Fibroblast of skin of right biceps (primary cell): ENCODE measurements at regions not wholly inside any gene's neighbourhood (a gene's known extent, or its start where the extent isn't known, plus 50 kb on each side); places are given as distances from the start of the nearest gene placed in this dataset.

Source experiments
- DNase-seq: peaks from one replicate; pipeline ENCODE4 v3.0.0-alpha.2; 2013

- DNase-seq: no peak
Measured at GRCh38 chr19:27767234-27767633, 1445.7 kb downstream of the UQCRFS1 start.

- no peak for DNase-seq
Measured at GRCh38 chr19:27765912-27766725, 1446.8 kb downstream of the UQCRFS1 start.

DNA sequence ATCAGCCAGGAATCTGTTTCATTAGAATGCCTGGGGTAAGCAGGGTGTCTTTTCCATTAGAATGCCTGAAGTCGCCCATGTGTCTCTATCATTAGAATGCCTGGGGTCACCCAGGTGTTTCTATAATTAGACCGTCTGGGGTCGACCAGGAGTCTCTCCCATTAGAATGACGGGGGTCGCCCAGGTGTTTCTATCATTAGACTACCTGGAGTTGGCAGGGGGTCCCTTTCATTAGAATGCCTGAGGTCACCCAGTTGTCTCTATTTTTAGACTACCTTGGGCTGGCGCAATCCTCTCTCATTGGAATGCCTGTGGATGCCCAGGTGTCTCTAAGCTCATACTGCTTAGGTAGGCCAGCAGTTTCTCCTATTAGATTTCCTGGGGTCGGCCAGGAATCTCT lies 1447.6 kb downstream of the UQCRFS1 start:
- DNase-seq: no peak

GRCh38 chr19:27764186-27764804 lies 1448.7 kb downstream of the UQCRFS1 start:
- DNase-seq: no peak

GRCh38 chr19:27762933-27763332 lies 1450.0 kb downstream of the UQCRFS1 start:
- DNase-seq: no peak

DNA sequence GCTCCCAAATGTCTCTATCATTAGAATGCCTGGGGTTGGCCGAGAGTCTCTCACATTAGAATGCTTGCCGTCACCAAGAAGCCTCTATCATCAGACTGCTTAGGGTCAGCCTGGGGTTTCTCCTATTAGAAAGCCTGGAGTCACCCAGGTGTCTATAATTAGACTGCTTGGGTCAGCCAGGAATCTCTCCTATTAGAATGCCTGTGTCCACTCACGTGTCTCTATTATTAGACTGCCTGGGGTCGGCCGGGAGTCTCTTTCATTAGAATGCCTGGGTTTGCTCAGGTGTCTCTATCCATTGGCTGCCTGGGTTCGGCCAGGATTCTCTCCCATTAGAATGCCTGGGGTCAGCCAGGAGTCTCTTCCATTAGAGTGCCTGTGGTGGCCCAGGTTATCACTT lies 1453.1 kb downstream of the UQCRFS1 start:
- no peak for DNase-seq

- DNase-seq: no peak
Measured at GRCh38 chr19:27758626-27759505, 1454.1 kb downstream of the UQCRFS1 start.

DNA sequence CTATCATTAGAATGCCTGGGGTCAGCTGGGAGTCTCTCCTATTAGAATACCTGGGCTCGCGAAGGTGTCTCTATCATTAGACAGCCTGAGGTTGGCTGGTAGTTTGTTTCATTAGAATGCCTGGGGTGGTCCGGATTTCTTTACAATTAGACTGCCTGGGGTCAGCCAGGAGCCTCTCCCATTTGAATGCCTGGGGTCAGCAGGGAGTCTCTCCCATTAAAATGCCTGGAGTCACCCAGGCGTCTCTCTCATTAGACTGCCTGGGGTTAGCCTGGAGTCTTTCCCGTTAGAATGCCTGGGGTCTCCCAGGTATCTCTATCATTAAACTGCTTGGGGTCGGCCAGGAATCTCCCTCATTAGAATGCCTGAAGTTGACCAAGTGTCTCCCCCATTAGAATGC lies 1458.3 kb downstream of the UQCRFS1 start:
- no peak for DNase-seq

DNA sequence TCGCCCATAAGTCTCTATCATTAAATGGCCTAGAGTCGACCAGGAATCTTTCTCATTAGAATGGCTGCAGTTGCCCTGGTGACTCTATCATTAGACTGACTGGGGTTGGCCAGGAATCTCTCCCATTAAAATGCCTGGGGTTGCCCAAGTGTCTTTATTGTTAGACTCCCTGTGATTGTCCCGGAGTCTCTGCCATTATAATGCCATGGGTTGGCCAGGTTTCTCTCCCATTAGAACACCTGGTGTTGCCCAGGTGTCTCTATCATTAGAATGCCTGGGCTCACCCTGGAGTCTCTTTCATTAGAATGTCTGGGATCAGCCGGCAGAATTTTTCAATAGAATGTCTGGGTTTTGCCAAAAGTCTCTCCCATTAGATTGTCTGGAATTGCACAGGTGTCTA lies 1459.3 kb downstream of the UQCRFS1 start:
- DNase-seq: no peak

DNA sequence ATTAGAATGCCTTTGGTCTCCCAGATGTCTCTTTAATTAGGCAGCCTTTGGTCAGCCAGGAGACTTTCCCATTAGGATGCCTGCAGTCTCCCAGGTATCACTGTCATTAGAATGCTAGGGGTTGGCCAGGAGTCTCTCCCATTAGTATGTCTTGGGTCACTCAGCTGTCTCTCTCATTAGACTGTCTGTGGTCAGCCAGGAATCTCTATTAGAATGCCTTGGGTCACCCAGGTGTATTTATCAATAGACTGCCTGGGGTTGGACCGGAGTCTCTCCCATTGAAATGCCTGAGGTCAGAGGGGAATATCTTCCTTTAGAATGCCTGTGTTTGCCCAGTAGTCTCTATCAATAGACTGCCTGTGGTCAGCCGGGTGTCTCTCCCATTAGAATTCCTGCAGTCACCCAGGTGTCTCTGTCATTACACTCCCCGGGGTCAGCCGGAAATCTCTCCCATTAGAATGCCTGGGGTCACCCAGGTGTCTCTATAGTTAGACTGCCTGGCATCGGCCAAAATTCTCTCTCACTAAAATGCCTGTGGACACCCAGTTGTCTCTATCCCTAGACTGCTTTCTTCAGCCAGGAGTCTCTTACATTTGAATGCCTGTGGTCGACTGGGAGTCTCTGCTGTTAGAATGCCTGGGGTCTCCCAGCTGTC lies 1460.3 kb downstream of the UQCRFS1 start:
- DNase-seq: no peak

DNA sequence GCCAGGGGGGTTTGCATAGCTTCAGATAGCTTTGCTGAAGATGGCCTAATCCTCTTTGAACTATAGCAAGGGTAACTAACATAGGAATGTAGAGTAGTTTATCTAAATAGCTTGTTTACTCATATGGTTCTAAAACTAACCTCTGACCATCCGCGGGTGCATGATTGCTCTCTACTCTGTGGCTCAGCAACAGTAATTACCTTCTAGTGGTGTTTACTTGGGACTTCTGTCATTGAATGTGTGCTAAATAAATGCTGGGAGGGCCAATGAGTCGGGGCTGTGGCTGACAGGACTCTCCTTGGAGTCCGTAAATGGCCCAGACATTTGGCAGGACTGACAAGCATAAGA lies 1461.9 kb downstream of the UQCRFS1 start:
- no peak for DNase-seq

- DNase-seq: no peak
Measured at GRCh38 chr19:27750391-27751043, 1462.4 kb downstream of the UQCRFS1 start.

DNA sequence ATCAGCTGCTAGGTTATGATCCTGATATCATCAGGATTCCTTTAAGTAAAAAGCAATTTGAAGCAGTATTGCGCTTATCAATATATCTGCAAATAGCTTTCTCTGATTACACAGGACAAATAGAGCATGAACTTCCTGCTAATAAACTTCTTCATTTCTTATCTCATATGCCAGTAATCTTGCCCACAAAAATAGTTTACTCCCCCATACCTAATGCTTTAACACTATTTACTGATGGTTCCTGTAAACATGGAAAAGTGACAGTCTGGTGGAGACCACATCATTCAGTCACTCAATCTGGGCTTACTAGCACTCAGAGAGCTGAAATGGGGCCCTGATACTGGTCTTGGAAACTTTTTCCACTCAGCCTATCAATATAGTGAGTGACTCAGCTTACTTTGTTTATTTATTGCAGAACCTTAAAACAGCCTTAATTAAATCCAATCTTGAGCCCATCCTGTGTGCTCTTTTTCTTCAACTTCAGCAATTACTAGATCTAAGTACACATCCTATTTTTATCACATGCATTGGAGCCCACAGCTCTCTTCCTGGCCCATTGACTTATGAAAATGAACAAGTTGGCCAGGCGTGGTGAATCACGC lies 1464.3 kb downstream of the UQCRFS1 start:
- no peak for DNase-seq

DNA sequence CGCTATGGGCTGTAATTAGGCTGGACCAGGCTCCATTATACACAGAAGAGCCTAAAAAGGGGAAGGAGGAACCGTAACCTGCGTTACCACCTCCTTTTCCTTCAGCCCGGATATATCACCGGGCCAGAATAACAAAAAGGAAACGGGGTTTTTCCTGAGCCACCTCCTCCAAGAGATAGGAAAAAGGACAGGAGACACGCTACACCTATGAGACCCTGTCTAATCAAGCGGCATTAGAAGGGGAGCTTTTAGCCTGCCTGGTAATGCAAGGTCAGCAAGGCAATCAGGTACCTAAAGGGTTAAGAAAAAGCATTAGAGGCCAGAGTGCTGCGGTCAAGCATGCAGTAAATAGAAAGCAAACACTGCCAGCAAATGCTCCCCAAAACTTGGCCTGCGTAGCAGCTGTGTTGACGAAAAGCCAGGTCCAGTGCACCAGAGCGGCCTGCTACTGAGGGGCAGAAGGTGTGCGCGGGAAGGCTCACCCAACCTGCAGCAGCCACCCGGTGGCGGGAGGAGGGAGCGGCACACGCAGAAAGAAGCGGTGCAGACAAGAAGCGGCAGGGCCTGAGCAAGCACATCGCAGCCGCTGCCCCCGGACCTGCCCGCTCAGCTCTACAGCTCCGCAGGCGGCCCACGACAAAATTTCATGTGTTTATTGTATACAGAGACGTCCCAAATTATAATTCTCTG lies 1466.1 kb downstream of the UQCRFS1 start:
- no peak for DNase-seq

GRCh38 chr19:27745978-27746542 lies 1466.9 kb downstream of the UQCRFS1 start:
- DNase-seq: no peak

- DNase-seq: no peak
Measured at GRCh38 chr19:27744926-27745768, 1467.8 kb downstream of the UQCRFS1 start.

- no peak for DNase-seq
Measured at GRCh38 chr19:27742041-27742440, 1470.9 kb downstream of the UQCRFS1 start.

GRCh38 chr19:27741236-27741635 lies 1471.7 kb downstream of the UQCRFS1 start:
- no peak for DNase-seq

DNA sequence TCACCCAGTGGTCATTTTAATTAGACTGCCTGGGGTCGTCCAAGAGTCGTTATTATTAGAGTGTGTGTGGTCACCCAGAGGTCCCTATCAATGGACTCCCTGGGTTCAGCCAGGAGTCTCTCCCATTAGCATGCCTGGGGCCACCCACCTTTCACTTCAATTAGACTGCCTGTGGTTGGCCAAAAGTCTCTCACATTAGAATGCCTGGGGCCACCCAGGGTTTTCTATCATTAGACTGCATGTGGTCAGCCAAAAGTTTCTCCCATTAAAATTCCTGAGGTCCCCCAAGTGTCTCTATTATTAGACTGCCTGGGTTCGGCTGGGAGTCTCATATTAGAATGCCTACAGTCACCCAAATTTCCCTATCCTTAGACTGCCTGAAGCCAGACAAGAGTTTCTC lies 1472.6 kb downstream of the UQCRFS1 start:
- DNase-seq: no peak

DNA sequence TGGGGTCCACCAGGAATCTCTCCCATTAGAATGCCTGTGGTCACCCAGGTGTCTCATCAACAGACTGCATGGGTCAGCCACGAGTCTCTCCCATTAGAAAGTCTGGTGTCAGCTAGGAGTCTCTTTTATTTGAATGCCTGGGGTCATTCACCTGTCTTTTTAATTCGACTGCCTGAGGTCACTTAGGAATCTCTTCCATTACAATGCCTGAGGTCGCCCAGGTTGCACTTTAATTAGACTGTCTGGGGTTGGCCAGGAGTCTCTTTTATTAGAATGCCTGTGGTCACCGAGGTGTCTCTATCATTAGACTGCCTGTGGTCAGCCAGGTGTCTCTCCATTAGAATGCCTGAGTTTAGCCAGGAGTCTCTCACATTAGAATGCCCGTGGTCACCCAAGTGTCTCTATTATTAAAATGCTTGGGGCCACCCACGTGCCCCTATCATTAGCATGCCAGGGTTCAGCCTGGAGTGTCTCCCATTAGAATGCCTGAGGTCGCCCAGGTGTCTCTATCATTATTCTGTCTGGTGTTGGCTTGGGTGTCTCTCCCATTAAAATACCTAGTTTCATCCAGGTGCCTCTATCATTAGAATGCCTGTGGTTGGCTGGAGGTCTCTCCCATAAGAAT lies 1474.3 kb downstream of the UQCRFS1 start:
- no peak for DNase-seq
